Activated T-helper 1 cell treated with anti-CD3 and anti-CD28 coated beads, Interleukin-12 subunit alpha, Interleukin-12 subunit beta, Interleukin-2, Interleukin-4 antibody, amounts not matched to agents 30 ng/mL and 10 ng/mL and 1 ng/mL, durations not matched to agents 14 hours and 24 hours and 36 hours (primary cell): ENCODE measurements at regions not wholly inside any gene's neighbourhood (a gene's known extent, or its start where the extent isn't known, plus 50 kb on each side); places are given as distances from the start of the nearest gene placed in this dataset.

Source experiments
- DNase-seq: peaks from one replicate; pipeline ENCODE4 v3.0.0; 2021; ENCODE audit warnings: low spot score
- H3K27ac Mint-ChIP-seq: one replicate; pipeline ENCODE4 v1.8.0; 2021; ENCODE audit warnings: mild to moderate bottlenecking, mixed read lengths
- H3K27me3 Mint-ChIP-seq: one replicate; pipeline ENCODE4 v1.8.0; 2022; ENCODE audit warnings: mild to moderate bottlenecking, moderate library complexity, mixed read lengths; ENCODE audit not compliant: insufficient read depth
- H3K36me3 Mint-ChIP-seq: one replicate; pipeline ENCODE4 v1.8.0; 2021; ENCODE audit warnings: low read depth, mixed read lengths
- H3K4me1 Mint-ChIP-seq: one replicate; pipeline ENCODE4 v1.8.0; 2021; ENCODE audit warnings: low read depth, mixed read lengths
- H3K4me3 Mint-ChIP-seq: one replicate; pipeline ENCODE4 v1.8.0; 2021; ENCODE audit warnings: mild to moderate bottlenecking, moderate library complexity, mixed read lengths
- H3K9me3 Mint-ChIP-seq: one replicate; pipeline ENCODE4 v1.8.0; 2021; ENCODE audit warnings: mixed read lengths
- intact Hi-C: fragments of 100-400 bp; cut with micrococcal nuclease; formaldehyde crosslinking; loops from one replicate; pipeline ENCODE4 v1.15.1; 2024

- no peaks in the 10 kb centered on the region for H3K27me3 Mint-ChIP-seq
- intact Hi-C loops, result no loop called here
These were observed 68.8 kb upstream of the KIF5B start for GRCh38 chr10:32125023-32125422.

GRCh38 chr10:32123021-32123420 lies 66.8 kb upstream of the KIF5B start:
- Mint-ChIP-seq H3K9me3 (peaks cover 14% of the 10 kb centered on the region), H3K4me3 (no peak overlapping the region), H3K36me3 (no peaks in the 10 kb centered on the region), H3K27me3 (no peaks in the 10 kb centered on the region), H3K27ac (no peak overlapping the region), H3K4me1 (no peaks in the 10 kb centered on the region)
- no peak for DNase-seq
- intact Hi-C loops, result no loop called here

More at GRCh38 chr10:32125023-32125422, 68.8 kb upstream of the KIF5B start:
- Mint-ChIP-seq H3K9me3 (peaks cover 14% of the 10 kb centered on the region), H3K27ac (no peak overlapping the region), H3K4me1 (no peaks in the 10 kb centered on the region), H3K4me3 (no peak overlapping the region), H3K36me3 (no peaks in the 10 kb centered on the region)
- DNase-seq, result no peak

GRCh38 chr10:32121648-32122047 lies 65.4 kb upstream of the KIF5B start:
- Mint-ChIP-seq H3K4me1 (no peaks in the 10 kb centered on the region), H3K9me3 (peaks cover 14% of the 10 kb centered on the region), H3K27me3 (peaks cover 3% of the 10 kb centered on the region), H3K27ac (no peak overlapping the region), H3K36me3 (no peaks in the 10 kb centered on the region), H3K4me3 (no peak overlapping the region)
- intact Hi-C loops, result no loop called here
- no peak for DNase-seq

DNA sequence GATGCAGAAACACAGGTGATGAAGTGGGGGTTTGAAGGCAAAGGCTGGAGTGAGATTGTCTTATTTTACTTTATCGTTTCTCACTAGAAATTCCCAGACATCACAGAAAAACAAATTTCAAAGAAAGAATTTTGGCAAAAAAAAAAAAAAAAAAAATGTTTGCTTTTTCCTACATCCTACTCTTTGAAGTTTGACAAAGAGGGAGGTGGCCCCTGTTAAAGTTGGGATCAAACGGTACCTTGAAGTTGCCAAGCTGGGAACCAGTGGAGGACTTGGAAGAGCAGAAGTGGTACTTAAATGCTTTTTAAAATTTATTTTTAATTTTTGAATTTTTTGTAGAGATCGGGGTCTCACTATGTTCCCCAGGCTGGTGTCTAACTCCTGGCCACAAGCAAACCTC lies 63.9 kb upstream of the KIF5B start:
- no peaks in the 10 kb centered on the region for H3K36me3 Mint-ChIP-seq
- intact Hi-C loops, result no loop called here
- no peak overlapping the region for H3K4me3 Mint-ChIP-seq
- peaks cover 3% of the 10 kb centered on the region for H3K27me3 Mint-ChIP-seq
- peaks cover 9% of the 10 kb centered on the region for H3K9me3 Mint-ChIP-seq
- no peak overlapping the region for H3K27ac Mint-ChIP-seq
- H3K4me1 Mint-ChIP-seq, result no peaks in the 10 kb centered on the region
- no peak for DNase-seq

DNA sequence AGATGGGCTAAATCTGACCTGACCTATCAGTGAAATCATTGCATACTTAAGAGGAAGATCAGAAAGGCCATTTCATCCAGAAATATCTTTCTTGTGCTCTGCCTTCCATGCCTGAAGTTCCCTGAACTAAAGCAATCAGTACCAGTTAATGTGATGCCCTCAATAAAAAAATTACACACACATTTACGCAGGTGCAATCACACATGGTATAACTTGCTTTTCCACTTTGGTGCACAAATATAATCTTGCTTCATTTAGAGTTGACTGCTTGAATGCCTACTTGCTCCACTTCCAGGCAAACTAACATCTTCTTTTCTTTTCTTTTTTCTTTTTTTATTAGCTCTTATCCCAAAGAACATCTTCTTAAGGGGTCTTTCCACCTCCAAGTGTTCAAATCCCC lies 58.3 kb upstream of the KIF5B start:
- Mint-ChIP-seq H3K9me3 (no peaks in the 10 kb centered on the region), H3K4me3 (no peak overlapping the region), H3K27ac (no peak overlapping the region), H3K36me3 (no peaks in the 10 kb centered on the region), H3K4me1 (no peaks in the 10 kb centered on the region), H3K27me3 (peaks cover 13% of the 10 kb centered on the region)
- intact Hi-C loops, result no loop called here
- DNase-seq, result no peak

GRCh38 chr10:32112055-32112454 lies 55.8 kb upstream of the KIF5B start:
- Mint-ChIP-seq H3K4me1 (no peaks in the 10 kb centered on the region), H3K27ac (no peak overlapping the region), H3K4me3 (no peak overlapping the region), H3K9me3 (no peaks in the 10 kb centered on the region), H3K27me3 (peaks cover 13% of the 10 kb centered on the region), H3K36me3 (no peaks in the 10 kb centered on the region)
- intact Hi-C loops, result no loop called here
- no peak for DNase-seq

DNA sequence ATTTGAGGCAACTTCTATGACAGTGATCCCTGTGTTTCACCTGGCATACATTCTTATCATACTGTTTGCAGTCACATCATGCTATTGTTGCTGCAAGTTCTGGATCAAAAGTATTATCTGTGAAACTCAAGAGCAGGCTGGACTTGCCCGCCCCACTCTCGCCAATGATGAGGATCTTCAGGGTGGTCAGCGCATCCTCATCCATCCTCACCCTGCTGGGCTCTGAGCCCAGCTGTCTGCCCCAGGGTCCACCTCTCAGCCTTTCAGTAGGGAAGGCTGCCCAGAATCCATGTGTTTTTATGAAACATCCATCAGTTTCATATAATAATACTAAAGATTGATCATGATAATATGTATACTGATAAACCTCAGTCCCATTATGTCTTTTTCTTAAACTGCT lies 55.4 kb upstream of the KIF5B start:
- Mint-ChIP-seq H3K36me3 (no peaks in the 10 kb centered on the region), H3K4me1 (no peaks in the 10 kb centered on the region), H3K4me3 (no peak overlapping the region), H3K27ac (no peak overlapping the region), H3K27me3 (peaks cover 9% of the 10 kb centered on the region), H3K9me3 (no peaks in the 10 kb centered on the region)
- intact Hi-C loops, result no loop called here
- DNase-seq, result no peak

DNA sequence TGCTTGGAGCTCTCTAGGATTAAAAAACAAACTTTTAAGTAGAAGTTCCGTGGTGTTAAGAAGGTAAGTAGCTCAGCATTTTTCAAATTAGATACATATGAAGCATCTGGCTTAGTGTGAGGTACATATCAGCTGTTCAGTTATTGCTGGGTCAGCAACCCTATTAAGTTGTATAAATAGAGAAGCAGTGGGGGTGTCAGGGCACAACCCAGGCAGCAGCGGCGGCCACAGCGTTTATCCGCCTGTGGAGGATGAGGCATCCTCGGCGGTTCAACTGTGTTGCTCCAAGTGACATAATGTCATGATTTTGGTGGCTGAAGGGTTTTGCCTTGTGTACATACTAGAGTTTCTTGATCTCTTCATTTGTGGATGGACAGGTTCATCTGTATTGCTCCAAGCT lies 54.6 kb upstream of the KIF5B start:
- no peaks in the 10 kb centered on the region for H3K36me3 Mint-ChIP-seq
- DNase-seq, result no peak
- no peaks in the 10 kb centered on the region for H3K4me1 Mint-ChIP-seq
- H3K27me3 Mint-ChIP-seq, result peaks cover 9% of the 10 kb centered on the region
- H3K4me3 Mint-ChIP-seq, result no peak overlapping the region
- H3K27ac Mint-ChIP-seq, result no peak overlapping the region
- intact Hi-C loops, result no loop called here
- no peaks in the 10 kb centered on the region for H3K9me3 Mint-ChIP-seq

- Mint-ChIP-seq H3K4me3 (no peak overlapping the region), H3K4me1 (no peaks in the 10 kb centered on the region), H3K27ac (no peak overlapping the region), H3K27me3 (peaks cover 6% of the 10 kb centered on the region), H3K9me3 (no peaks in the 10 kb centered on the region), H3K36me3 (no peaks in the 10 kb centered on the region)
- DNase-seq, result no peak
- intact Hi-C loops, result no loop called here
These were observed 53.4 kb upstream of the KIF5B start for GRCh38 chr10:32109603-32110002.
